HG03097 (cell line): ENCODE measurements at regions not wholly inside any gene's neighbourhood (a gene's known extent, or its start where the extent isn't known, plus 50 kb on each side); places are given as distances from the start of the nearest gene placed in this dataset.
"Not testable (repeated sequence)": the region's sequence is repeated elsewhere in the genome, so short reads cannot be mapped to it uniquely, and the experiment has no call there.

Experiments
- ATAC-seq: cut with Tn5 transposase; IDR thresholded peaks from one replicate; pipeline ENCODE4 v1.9.1; 2021; ENCODE audit not compliant: unreplicated experiment, low FRiP score

DNA sequence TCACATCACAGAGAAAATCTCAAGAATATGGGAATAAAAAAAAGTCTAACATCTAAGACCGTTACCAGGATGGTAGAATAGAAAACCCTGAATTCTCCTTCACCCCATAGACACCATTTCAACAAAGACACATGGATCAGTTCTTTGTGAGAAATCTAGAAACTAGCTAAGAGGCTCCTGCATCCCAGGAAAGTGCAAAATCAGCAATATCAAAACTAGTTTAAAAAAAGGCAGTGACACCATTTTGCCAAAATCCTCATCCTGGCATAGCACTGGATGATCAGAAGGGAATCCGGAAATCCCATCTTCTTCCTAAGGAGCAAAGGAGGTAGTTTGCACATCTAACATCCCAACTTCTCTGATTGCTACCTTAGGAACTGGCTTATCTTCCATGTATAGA, 88.9 kb upstream of the MAGEE2 start:
- no peak for ATAC-seq

DNA sequence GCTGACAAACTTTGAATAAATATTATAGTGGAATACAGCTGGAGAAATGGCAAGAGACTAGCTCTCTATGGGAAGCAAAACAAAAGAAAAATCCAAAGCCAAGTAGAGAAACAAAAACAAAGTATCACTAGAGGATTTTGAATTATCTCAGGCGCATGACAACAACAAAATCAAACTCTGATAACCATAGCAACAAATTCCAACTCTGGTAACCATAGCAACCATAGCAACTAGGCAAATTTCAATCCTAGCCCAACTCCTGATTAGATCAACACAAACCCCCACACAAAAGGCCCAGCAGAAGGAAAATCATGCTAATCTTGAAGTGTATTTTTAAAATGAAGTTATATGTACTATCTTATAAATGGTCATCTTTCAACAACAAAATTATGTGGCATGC, 98.4 kb upstream of the MAGEE2 start:
- ATAC-seq, result no peak

DNA sequence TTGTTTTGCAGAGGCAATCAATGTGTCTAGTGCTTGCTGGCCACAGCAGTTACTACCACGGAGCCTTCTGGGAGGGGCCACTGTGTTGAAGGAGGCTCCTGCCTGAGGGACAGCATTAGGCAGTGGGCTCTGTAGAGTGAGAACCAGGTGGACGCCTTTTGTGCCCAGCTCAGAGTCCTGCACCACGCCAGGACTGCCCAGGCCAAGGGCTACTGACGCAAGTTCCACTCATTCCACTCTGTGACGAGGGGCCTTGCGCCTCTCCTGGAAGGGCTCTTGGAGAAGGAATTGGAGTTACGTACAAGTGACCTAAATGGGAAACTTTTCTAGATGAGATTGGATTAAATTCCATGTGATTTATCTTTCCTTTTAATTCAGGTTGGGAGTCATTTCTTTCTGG, 102.8 kb upstream of the MAGEE2 start:
- ATAC-seq, result no peak

DNA sequence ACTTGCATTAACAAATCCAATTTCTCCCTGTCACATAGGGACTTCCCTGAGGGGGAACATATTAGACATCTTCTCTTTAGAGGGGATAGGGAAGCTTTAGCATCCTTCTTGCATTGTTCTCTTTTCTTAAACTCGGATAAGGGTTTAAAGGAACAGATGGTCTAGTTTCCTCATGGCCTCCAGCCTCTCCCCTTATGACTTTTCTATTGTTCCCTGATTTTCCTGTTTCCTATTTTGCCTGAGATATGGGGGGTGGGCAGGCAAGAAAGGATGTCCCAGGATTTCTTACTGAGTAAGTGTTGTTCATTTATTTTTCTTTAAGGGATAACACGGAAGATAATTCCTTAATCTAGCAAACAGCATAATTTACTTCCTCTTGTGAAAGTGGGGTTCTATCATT, 107.7 kb upstream of the MAGEE2 start:
- ATAC-seq, result no peak

DNA sequence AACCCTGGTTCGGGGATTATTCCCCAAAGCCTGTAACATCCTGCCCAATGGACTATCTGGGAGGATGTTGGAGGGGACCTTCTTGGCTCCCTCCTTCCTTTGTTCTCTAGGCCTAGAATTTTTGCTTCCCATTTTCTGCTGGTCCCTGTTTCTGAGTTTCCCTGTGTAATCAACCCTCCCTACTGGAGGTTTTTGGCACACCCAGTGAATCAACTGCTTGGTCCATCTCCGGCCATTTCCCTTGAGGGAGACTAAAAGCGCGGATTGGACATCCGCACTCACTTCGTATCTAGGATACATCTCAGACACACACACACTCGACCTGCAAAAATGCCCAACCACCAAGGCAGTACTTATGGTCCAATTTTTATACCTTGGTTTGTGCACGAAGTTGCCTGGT, 108.2 kb upstream of the MAGEE2 start:
- no peak for ATAC-seq

DNA sequence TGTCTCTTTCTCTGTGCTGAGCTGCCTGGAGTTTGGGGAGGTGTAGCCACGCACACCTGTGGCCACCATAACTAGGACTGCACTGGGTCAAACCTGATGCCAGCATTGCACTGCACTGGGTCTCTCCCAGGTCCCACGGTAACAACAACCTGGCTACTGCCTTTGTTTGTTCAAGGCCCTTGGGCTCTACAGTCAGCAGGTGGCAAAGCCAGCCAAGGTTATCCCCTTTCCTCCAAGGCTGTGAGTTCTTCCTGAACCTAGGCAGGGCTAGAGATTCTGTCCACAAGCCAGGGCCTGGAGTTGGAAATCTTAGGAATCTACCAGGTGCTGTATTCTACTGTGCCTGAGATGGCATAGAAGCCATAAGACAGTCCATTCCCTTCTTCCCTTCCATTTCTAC, 126.7 kb upstream of the MAGEE2 start:
- no peak for ATAC-seq

DNA sequence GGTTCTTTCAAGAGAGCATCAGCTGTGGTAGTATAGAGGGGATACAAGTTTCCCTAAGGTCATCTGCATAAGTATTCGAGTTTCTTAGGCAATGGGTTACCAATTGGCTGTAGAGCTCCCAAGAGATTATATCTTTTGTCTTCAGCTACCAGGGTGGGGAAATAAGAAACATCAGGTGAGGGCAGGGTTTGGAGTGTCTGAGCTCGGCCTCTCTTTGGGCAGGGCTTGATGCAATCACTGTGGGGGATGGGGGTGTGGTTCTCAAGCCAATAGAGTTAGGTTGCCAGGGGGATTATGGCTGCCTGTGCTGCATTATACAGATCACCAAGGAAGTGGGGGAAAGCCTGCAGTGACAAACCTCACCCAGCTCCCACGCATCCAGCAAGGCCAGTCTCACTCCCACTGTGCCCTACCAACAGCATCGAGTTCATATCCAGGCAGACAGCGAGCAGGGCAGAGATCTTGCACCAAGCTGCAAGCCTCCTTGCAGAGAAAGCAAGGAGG, 172.1 kb upstream of the MAGEE2 start:
- no peak for ATAC-seq

DNA sequence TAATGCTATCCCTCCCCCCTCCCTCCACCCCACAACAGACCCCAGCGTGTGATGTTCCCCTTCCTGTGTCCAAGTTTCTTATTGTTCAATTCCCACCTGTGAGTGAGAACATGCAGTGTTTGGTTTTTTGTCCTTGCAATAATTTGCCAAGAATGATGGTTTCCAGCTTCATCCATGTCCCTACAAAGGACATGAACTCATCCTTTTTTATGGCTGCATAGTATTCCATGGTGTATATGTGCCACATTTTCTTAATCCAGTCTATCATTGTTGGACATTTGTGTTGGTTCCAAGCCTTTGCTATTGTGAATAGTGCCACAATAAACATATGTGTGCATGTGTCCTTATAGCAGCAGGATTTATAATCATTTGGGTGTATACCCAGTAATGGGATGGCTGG, 176.3 kb upstream of the MAGEE2 start:
- ATAC-seq, result not testable (repeated sequence)

DNA sequence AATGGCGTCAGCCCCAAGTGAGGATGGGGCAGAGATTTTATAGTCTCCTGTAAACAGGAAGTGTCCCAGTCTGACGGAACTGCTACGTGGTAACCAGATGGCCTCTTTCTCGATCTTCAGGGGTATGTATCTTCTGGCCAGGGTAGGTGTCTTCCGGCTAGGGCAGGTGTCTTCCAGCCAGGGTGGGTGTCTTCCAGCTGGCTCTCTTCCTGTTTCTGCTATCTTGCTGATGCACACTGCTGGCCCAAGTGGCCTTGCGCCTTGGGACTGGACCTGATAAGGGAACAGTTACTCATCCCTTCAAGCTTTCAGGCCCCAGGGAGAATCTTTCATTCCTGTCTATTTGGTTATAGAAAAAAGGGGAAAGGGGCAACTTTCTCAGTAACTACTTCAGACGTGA, 178.7 kb upstream of the MAGEE2 start:
- ATAC-seq, result no peak

DNA sequence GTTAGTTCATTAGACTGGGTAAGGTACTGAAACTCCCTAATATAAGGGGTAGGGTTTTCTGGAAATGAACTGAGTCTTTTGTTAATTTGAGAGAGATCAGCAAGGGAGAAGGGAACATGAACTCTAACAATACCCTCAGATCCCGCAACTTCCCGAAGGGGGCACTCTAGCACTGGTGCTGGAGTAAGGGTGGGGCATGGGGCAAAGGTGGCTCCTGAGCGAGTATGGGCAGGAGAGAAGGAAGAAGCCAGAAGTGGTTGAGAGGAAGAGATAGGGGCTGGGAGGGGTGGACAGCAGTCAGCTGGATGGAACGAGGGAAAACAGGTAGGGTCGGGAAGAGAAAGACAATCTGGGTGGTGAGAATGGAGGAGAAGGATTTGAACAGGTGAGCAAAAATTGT, 183.2 kb upstream of the MAGEE2 start:
- no peak for ATAC-seq

DNA sequence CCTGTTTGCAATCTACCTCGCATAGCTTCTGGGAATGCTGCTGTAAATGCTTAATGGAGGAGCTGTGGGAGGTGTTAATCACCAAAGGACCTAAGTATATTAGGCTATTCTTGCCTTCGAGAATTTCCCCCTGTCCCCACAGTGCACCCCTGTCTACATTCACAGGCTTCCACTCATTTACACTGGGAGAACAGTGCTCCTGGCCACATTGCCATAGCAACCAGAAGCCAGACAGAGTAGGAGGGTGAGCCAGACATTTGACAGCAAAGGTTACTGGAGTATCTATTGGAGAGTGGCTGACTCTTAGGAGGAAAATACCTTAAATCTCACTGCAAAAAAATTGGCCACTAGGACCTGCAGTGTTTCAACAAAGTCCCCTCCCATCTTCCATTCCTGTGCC, 185.9 kb upstream of the PBDC1 start:
- ATAC-seq, result no peak

DNA sequence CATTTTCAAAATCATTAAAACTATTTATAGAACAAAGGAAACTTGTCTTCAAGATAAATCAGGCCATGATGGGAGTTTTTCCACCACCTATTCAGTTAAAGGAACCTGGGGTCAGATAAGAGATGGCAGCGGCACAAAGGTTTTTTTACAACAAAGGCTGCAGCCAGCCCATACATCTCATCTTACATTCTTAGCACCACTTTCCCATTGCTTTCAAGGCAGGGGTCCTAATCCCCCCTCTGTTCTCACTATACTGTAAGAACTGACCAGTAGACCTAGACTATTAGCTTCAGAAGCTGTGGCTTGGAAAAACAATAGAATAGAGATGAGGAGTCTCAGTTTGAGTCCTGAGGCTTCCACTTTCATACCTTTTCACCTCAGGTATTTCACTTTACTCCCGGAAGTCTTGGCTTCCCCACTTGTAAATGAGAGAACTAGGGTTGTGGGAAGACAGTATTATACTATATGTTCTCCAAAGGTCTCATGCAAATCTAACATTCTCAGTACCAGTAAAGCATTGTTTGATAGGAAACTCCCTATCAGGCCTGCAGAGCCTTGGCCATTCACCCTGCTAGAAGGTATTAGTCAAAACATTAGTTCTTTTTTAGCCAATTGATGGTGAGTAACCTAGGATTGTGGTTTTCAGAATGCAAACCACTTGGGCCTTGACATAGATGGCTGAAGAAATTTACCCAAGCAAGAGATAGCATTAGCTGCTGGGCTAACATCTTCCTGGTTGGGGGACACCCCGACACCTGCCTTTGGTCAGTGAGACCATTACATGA, 182.9 kb upstream of the PBDC1 start:
- peak; percentile 59 for ATAC-seq

DNA sequence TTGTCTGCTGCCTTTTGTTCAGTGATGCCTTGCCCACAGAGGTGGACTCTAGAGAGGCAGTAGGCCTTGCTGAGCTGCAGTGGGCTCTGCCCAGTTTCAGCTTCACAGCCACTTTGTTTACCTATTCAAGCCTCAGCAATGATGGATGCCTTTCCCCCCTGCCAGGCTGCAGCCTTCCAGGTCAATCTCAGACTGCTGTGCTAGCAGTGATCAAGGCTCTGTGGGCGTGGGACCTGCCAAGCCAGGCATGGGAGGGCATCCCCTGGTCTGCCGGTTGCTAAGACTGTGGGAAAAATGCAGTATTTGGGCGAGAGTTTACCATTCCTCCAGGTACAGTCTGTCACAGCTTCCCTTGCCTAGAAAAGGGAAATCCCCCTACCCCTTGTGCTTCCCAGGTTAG, 175.2 kb upstream of the PBDC1 start:
- no peak for ATAC-seq

DNA sequence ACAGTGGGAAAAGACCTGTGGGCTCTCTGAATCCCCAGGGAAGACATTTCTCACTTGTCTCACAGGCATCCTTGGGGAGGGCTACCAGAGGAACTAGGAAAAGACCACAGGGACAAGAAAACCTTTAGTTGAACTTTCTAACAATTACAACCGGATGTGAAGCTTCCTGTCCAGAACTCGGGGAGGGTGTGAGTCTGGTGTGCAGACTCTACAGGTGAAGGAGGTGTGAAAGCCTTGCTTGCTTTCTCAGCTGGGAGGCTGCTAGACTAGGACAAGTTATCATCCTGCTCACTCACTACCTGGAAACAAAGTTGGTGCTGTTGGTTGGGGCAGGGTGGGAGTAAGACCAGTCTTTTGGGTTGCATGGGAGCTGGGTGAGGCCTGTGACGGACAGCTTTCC, 158.5 kb upstream of the PBDC1 start:
- ATAC-seq, result no peak

DNA sequence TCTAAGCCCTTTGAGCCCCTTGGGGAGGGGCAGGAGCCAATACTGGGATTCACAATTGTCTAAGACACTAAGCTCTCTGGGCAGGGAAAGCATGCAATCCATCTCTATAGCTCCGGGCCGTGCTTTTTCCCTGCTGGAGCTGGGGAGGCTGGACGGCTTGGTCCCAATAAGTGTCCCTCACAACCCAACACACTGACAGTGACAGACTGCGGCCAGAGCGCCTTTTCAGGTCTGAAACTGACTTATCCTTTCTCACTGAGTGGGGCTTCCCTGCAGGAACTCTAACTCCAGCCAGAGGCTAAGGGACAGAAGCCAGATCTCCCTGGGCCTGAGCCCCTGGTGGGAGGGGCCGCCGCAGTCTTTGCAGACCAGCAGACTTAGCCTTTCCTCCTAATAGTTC, 146.6 kb upstream of the PBDC1 start:
- ATAC-seq, result no peak

DNA sequence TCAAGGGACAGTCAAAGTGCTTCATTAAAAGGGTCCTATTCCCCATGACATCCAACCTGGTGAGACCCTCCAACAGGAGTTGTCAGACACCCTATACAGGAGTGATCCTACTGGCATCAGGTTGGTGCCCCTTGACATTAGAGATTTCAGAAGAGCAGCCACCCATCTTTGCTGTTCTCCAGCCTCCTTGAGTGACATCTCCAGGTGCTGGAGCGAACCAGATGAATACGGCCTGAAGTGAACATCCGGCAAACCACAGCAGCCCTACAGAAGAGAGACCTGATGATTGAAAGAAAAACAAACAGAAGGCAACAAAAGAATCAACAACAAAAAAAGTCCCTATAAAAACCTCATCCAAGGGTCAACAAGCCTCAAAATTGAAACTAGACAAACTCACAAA, 146.1 kb upstream of the PBDC1 start:
- ATAC-seq, result no peak

DNA sequence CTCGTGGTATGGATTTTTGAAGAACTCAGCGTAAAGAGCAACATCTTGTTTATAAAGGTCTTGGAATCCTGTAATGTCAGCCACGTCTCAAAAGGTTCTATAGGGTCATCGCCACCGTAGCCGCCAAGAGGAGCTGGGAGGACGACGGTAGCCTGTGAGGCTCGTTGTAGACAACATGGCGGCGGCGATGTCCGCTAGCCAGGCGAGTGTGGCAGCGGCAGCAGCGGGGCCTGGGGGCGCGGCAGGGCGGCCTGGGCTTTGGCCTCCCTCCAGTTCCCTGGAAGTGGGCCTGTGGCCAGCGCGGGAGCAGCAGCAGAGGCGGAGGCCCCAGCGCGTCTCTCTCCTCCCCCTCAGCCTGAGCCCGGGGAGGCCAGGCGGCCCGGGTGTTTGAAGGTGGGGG, 143.5 kb upstream of the PBDC1 start:
- no peak for ATAC-seq

DNA sequence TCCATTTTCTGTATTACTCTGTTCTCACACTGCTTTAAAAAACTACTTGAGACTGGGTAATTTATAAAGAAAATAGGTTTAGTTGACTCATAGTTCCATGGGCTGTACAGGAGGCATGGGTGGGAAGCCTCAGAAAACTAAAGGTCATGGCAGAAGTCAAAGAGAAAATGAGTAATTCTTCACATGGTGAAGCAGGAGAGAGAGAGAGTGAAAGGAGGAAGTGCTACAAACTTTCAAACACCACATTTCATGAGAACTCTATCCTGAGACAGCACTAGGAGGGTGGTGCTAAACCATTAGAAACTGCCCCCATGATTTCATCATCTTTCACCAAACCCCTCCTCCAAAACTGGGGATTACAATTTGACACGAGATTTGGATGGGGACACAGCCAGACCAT, 108.0 kb upstream of the PBDC1 start:
- no peak for ATAC-seq

DNA sequence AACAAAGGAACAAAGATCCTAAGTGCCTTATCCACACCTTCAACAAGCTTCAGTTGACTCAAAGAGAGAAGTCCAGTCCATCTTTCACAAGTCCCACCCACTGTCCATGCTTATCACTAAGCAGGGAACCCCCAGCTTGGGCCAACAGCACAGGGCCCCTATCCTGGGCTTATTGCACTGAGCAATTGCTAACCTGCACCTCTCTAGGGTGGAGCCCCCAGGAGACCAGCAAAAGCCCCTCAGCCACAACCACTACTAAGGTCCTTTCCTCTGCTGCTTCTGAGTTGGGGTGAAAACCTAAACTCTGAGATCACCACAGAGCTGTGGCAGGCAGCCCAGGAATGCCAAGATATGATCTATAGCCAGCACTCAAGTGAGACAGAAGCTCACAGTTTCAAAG, 96.7 kb upstream of the PBDC1 start:
- no peak for ATAC-seq

DNA sequence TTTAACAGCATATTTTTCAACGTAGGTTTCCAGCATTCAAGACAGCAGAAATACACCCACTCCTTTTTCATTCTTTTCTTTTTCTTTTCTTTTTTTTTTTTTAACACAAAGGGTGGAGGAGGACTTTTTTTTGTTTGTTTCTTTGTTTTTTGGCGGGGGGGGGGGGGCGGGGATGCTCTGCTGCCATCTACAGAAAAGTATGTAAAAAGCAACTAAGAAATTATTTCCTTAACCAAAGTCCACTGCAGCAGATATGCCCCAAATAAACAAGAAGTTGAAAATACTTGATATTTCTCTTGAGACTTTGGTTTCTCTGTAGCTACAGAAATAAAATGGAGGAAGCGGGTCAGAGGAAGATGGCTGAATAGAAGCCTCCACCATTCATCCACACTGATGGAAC, 63.2 kb upstream of the PBDC1 start:
- ATAC-seq, result no peak
